NCI-H2171 (cell line): ENCODE measurements at regions not wholly inside any gene's neighbourhood (a gene's known extent, or its start where the extent isn't known, plus 50 kb on each side); places are given as distances from the start of the nearest gene placed in this dataset.

Experiments
- DNase-seq: peaks from one replicate; lab custom pipeline; 2025; lab: John Stamatoyannopoulos, UW

DNA sequence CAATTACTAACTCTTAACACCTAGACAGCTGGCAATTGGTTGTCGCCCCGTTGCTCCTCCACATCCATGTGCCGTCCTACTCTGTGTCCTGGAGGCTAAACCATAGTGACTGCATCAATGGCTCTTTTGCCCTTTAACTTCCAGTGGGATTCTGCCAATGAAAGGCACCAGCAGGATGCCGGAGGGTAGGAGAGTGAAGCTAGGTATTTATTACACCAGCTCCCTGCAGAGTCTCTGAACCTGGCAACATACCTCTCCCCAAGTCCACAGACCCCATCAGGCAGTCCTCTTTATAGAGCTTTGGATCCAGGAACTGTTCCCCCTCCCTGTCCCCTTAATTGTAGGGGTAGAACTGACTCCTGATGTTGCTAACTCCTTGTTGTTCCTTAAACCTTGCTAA is 426.8 kb downstream of the HNRNPD start:
- DNase-seq = no peak

DNA sequence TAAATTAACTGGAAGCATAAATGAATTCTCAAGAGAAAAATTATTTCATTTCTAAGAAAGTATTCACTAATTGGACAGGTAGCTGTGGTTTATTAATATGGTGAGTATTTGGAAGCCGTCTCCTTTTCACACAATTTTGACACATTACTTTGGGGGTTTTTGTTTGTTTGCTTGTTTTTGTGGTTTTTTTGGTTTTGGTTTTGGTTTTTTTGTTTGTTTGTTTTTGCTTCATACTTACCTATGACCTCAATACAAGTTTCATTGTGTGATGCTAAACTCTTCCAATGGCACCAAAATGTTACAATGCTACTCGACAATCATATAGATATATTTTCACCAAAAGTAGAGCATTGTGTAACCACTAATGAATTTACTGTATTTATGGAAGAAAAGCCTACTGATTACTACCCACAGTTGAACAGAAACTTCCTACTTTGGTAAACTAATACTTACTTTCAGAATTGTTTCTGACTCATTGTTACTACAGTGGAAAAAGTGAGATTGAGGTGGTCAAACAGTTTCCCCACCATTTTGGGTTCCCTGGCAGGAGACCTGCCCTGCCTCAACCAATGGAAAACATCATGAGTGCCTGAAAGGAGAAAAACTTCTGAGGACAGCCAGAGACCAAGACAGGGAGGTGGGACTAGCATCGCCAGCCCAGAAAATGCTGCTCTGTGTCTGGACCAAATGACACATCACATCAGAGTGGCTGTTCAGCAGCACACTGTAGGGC is 443.1 kb downstream of the HNRNPD start:
- no peak for DNase-seq

DNA sequence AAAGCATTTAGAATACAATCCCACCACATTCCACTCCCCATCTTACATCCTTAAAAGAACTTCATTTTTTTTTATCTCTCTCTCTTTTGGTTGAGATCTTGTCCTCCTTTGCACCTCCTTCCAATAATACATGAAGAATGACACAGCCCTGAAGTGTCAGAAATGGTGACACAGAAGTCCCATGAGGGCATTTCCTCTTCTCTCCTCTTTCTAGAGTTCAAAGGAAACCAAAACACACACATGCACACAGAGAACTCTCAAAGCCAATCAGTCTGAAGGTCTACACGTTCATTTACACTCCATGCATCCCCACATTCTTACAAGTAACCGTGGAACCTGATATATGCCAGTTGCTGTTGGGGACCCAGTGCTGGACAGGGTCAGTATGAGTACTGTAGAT is 450.7 kb downstream of the HNRNPD start:
- DNase-seq = no peak

DNA sequence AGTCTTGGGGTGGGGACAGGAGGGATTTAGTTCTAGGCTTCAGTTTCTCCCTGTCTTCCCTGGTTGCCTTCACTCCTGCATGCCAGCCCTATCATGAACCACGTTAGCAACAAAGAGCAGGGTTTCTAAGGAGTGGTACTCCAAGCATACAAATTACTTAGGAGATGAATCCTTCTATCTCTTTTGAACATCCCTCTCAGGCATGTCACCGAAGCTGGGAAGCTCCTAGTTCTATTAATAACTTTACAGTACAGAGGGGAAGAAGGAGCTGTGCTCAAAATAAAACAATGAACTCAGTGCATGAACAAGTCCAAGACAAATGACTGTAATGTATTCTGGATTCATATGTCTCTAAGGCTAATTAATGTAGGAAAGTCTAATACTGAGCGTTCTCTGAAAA is 450.6 kb upstream of the RASGEF1B start:
- DNase-seq = no peak

DNA sequence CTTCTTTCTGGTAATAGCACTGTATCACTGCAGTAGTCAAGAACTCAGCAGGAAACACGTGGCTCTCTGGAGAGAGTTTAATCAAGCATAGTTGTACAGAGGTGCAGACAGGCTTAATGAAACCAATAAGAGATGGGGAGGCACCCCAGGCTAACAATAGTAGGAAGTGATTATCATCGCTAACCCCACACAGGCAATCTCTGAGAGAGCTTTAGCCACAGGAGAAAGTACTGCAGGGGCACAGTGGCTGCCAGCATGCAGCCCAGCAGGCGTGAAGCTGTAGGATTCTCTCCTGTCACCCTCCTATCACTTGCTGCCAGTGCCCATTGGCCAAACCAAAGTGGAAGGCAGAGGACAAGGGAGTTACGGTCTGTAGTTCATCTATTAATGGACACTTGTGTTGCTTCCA is 450.0 kb upstream of the RASGEF1B start:
- DNase-seq = no peak

DNA sequence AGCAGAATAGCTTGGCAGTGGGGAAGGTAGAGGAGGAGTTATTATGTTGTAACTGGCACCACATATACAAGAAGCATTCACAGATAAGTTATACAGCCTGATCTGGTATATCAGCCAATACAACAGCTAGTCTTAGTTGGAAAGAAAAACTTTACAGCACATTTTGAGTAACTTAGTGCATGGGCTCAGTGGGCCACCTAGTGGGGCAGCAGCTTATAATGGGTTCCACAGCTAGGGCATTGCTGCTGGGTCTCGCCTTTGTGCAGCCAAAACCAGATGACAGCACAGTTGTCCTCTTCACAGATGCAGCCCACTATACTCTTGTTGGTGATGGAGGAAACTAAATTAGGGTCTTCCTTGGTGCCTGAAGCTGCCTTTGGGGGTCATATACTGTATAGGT is 448.1 kb upstream of the RASGEF1B start:
- no peak for DNase-seq

DNA sequence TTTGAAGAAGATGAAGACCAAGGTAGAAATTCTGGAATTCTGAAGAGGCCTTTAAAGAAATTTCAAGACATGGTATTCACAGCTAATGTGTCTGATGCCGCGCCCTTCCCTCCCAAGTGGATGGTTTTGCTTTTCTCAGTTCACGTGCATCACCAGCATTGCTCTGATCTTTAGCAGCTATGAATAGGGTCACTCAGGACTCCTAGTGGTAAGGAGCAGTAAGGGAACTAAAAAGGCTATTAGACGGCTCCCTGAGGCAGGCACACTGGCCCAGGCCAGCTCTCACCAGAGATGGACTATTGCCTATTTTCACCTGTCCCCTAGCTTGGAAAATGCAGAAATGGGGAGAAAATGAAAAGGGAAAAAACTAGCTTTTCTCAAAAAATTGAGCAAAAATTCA is 447.5 kb upstream of the RASGEF1B start:
- no peak for DNase-seq

DNA sequence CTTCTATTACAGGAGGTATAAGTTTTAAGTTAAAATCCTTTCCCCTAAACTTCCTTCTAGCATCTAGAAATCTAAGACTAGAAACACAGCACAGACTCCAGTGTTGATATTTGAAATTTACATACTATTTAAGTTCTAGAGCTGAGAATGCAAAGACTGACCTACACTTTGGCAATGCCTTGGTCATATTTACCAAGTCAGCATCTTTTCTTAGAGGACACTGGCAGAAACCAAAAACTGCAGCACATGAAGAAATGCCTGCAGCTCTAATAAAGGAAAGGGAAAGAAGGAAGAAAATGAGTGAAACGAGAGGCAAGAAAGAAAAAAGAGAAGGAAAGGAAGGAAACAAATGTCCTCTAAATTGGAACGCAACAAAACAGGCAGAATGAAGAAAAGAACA is 443.7 kb upstream of the RASGEF1B start:
- no peak for DNase-seq

DNA sequence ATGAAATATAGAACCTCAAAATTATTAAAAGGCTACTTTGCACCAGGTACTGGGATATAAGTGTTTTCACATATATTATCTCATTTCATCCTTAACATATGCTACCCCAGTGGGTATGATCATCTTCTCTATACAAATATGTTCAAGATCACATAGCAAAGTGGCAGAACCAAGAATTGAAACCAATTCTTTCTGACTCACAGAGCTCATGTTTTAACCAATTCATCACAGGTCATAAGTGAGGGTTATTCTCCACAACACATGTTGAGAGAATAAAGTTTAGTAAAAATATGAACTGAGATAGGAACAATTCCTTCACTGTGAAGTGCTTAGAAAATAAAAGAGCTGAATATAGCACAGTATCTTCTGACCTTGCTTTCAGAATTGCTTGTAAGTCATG is 442.9 kb upstream of the RASGEF1B start:
- no peak for DNase-seq

DNA sequence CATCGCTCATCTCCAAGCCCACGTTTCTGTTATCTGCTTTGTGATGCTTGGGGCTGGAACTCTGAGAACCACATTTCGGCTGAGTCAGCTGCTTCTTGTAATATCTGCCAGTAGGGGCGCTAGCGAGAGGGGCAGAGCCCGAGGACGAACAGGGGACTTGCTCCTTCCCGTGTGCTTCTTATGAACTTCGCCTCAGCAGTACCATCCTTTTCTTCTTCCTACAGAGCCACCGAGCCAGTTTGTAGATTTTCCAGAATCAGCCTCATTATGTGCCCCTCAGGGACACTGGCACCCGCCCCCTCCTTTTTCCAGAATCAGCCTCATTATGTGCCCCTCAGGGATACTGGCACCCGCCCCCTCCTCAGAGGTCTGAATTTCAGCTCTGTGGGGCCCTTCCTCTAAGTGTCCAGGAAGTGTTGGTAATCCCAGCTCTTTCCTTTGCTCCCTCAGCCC is 441.7 kb upstream of the RASGEF1B start:
- DNase-seq = peak; percentile 21

DNA sequence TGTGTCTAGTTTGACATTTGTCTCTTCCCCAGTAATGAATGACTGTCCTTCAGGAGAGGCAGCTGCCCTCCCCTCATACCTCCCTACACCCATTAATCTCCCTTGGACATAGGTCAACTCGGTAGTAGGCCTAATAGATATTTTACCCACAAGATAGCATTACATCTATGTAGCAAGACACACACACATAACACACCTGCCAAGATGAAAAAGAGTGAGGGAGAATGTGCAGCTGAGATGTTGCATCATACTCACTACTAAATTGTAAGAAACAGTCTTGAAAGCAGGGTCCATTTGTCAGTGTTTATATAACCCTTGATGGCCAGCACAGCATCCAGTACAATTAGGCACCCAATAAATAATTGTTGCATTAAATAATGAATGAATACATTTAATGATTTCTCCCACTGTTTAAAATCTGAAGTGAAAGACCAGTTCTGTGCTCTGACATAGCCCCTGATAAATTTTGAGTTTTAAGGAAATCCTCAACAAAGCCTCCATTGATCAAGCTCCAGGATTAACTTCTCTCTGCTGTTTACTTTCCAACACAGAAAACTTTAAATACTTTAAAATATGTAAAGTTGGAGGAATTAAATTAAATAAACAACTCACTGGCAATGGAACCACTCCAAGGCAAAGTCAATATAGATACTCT is 440.8 kb upstream of the RASGEF1B start:
- DNase-seq = no peak

DNA sequence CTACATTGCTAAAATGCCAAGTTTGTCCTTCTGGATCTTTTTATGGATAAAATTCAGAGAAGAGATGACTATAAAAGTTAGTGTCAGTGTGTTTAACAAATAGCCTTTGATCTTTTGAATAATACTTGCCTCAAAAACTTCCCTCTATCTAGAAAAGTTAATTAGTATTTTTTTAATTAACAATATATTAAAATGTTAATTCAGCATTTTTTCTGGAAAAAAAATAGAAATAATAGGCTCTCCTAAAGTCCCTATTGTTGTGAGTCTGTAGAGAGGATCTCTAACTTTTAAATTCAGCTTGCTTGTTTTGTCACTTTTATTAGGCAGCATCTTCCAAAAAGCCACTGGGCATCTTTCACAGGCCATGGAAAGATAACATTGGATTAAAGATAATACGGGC is 435.2 kb upstream of the RASGEF1B start:
- no peak for DNase-seq

DNA sequence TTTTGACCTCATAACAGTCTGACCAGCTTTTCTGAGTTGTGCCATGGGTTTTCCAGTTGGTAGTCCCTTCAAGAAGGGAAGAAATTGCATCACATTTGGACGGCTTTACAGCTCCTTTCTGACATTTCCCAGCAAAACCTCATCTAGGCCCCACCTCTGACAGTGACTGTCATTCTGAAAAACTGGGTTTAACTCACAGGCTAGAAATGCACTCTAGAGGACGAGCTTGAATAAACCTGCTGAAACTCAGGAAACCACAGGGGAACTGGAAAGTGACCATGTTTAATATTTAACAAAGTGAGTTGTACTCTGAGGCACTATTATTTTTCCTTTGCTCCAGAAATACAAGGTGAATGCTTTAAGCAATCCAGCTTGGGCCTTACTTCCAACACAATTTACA is 434.3 kb upstream of the RASGEF1B start:
- no peak for DNase-seq

DNA sequence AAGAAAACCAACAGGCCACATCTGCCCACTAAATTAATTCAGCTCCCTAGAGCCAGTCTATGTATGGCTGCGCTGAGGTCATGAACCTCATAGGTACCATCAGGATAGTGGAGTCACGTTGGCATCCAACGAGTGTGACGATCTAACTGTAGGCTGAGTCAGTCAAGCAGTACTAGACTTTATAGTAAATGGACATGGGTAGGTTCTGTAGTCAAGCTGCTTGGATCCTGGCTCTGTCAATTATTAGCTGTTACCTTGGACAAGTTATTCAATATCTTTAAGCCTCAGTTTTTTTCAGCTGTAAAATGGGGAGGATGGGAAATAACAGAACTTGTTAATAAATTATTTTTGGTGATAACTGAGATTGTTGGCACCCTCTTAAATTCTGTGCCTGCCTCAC is 432.4 kb upstream of the RASGEF1B start:
- no peak for DNase-seq

DNA sequence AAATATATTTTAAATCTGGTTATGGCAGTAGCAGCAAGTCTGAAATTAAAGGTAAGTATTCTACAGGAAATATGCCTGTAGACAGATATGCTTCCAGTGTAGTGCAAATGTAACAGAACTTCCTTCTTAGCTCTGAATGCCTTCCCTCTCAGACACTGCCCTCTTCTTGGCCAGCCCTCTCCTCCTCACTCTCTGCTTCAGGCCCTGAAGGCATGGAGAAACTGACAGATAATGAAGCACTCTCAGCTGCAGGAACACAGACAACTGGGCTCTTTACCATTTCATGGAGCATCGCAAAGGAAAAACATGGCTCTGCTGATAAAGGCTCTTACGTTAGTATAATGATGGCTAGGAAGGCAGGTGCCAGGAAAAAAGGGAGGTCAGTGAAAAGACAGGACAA is 431.5 kb upstream of the RASGEF1B start:
- no peak for DNase-seq

DNA sequence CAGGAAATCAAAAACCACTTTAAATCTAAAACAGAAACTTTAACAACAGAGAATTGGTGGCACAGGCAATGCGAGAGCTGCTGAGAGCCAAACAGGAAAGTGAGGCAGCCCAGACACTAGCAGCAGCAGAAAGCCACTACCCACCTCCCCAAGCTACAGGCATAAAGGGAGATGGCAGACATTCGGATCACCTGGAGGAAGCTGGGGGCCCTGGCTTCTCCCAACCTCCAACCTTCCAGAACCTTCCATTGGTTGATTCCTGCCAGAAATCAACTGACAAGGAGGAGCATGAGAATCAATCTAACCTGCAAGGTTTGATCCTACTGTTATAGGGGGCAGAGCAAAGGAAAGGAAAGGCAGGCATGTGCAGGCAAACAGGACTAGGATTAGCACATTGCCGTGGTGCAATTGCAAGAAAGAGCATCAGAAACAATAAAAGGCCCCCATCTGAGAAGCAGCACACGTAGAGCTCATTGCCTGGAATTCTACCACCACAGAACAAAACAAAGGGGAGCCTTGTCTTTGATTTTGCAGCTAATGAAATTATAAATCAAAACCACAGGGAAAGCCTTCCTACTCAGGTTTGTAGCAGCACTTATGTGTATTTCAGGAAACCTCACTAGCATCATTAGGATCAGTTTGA is 427.3 kb upstream of the RASGEF1B start:
- DNase-seq = no peak

DNA sequence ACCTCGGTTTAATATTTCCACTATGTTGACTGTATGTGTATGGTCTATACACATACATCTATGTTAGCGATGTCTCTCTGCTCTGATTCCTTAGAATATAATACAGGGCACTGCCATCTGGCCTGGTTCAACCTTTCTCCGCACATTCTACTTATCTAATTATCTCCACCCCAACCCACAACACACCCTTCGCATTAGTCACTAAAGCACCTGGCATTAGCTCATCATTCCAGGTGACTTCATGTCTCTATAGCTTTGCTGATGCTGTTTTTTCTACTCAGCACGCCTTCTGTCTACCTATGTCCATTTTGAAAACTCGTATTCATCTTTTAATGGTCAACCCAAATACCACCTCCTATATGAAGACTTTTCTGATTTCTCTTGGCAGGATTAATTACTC is 425.2 kb upstream of the RASGEF1B start:
- DNase-seq = peak; percentile 1

DNA sequence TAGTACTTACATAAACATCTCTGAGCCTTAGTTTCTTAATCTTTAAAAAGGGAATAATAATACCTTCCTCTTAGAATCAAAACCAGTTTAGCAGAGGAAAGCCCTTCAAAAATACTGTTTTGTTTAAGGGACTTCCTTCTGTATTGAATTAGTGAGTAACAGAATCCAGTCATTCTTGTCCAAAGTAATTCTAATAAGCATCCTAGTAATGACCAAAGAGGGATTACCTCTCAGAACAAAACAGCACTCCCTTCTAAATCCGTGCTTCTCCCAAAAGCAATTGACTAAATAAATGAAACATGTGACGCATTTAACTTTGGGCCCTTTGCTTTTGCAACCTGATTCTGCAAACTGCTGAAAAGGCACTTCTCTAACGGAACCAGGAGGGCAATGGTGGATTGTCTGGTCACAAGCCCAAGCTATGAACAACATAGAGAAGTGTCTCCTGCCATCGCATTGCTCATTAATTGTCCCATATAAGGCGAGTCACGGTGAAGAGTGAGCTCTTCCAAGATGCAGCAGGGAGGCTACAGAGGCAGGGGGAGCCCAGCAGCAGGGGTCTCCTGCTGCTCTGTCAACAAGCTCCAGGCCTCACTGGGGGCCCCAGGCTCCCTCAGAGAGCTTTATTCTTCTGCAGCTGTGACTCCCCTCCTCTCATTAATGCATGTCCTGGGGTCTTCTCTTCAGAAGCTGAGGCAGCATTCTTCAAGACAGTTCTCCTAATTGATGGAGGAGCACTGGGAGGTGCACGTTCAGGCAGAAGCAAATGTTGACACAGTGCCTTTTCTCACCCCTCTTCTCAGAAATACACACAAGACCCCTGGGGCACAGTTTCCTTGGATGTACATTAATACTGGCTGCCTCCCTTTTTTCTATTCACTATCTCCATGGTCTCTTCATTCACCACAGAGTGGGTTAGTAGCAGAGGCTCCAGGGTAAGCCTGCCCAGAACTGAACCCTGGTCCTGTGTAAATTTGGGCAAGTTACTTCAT is 419.6 kb upstream of the RASGEF1B start:
- DNase-seq = no peak

DNA sequence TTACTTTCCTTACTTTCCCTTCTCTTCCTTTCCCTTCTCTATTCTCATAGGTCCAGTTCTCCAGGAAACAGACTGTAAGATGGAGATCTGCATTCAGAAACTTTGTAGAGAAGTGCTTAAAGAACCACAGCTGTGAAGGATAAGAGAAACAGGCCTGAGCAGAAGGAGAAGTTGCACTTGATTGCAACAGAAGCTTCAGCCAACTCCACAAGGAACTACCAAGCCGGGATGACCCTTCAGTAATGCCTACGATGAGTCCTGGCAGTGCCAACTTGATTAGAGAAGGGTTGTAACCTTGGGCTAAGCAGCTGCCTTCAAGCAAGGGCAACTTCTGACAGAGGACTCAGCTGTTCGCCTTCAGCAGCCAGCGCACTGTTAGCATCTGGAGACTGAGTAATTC is 413.3 kb upstream of the RASGEF1B start:
- no peak for DNase-seq

DNA sequence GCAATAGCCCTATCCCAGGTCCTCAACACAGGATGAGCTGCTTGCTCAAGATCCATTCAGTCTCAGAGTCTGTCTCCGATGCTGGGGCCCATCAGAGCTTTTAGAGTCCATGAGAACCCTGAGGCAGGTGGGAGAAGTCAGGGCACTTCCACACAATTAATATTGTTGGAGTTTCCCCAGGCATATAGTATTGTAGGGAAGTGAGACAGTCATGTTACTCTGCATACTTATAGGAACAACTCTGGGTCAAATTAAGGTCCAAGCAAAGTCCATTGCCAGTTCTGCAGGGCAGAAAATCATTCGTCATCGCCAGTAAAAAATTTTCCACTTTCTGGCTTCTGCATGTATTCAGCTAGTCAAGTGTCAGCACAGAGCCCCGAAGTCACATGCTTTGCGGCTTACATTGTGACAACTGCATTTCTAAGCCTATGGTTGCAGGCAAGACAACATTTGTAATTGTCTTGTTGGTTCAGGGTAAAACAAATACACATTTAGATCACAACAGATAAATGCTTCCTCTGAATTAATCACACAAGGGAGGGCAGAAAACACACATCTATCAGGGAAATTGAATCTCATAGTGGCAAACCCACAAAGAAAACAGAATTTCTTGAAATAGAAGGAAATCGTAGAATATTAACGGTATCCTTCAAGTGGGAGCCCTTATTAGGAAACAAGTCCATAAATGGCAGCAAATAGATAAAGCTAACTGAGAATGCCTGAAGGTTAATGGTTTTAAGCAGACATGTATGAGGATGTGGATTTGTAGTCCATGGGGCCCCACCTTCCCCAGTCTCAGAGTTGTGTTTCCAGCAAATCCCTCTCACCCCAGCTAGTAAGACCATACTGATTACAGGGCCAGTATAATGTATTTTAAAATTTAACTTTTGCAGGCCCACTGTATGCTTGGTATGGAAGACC is 412.1 kb upstream of the RASGEF1B start:
- DNase-seq = no peak

DNA sequence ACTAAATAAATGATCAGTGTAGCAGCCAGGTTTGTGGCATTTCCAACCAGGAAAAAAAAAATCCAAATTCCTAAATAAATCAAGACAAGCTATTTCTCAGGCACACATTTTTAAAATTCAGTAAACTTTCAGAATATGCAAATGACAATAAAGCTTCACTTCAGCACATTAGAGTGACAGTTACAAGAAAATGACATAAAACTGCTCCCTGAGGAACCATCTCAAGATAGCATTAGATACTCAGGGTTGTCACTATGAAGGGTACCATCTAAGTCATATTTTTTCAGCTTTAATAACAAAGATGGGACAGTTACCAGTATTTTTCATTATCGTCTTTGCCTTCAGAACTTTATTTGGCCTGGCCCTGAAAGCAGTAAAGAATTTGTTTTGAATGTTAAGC is 411.3 kb upstream of the RASGEF1B start:
- DNase-seq = no peak
